SU-DHL-6 (cell line): ENCODE measurements at regions not wholly inside any gene's neighbourhood (a gene's known extent, or its start where the extent isn't known, plus 50 kb on each side); places are given as distances from the start of the nearest gene placed in this dataset.

ENCODE experiments used
- EZH2phosphoT487 ChIP-seq: fragments of 200-600 bp; sonication (generic), shearing (Covaris generic); conservative IDR thresholded peaks from 2 replicates; pipeline ENCODE4 v1.6.1; 2018; ENCODE audit warnings: mild to moderate bottlenecking, antibody characterized with exemption, low read length, moderate library complexity, mixed read lengths
- TF ChIP-seq, protein P1 (sequence below): fragments of 200-600 bp; sonication (generic); IDR thresholded peaks from one replicate; pipeline ENCODE4 v1.5.1; 2017; ENCODE audit warnings: antibody characterized with exemption, mild to moderate bottlenecking, low read length, moderate library complexity; ENCODE audit not compliant: insufficient read depth, poor library complexity, severe bottlenecking

DNA sequence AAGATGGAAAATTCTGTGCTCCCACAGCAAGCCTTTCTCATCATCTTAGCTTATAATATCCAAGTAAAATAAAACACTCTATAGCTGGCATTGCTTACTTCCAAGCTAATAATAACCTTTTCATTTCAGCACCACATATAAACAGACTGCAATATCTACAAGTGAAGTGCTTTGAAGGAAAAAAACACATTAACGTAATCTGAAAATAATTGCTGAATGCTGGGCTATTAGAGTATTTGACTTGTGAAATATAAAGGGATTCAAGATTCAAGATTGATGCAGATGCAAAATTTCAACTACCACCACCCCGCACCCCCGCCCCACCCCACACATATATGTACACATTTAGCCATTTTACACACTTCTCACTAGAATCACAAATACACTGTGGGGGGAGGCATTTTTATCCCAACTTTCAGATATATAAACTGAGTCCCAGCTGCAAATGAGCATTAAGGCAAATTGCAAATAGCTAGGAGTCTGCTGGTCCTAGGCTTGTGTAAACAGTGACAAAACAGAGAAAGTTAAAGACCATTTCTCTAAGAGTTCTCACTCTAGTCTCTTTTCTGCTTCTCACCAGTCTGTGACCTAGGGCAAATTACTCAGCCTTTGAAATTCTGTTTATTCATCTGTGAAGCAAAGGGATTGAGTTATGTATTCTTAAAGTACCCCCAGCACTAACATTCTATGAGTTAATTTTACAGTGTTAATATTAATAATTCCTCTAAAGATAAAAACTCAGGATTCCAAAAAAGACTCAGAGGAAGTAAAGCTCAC is 489.4 kb downstream of the PRELID2 start:
- TF ChIP-seq, protein P1, sequence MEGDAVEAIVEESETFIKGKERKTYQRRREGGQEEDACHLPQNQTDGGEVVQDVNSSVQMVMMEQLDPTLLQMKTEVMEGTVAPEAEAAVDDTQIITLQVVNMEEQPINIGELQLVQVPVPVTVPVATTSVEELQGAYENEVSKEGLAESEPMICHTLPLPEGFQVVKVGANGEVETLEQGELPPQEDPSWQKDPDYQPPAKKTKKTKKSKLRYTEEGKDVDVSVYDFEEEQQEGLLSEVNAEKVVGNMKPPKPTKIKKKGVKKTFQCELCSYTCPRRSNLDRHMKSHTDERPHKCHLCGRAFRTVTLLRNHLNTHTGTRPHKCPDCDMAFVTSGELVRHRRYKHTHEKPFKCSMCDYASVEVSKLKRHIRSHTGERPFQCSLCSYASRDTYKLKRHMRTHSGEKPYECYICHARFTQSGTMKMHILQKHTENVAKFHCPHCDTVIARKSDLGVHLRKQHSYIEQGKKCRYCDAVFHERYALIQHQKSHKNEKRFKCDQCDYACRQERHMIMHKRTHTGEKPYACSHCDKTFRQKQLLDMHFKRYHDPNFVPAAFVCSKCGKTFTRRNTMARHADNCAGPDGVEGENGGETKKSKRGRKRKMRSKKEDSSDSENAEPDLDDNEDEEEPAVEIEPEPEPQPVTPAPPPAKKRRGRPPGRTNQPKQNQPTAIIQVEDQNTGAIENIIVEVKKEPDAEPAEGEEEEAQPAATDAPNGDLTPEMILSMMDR, result no peak
- TF ChIP-seq EZH2phosphoT487, result no peak
